ENCODE measurements at regions not wholly inside any gene's neighbourhood (a gene's known extent, or its start where the extent isn't known, plus 50 kb on each side); places are given as distances from the start of the nearest gene placed in this dataset.
"Not testable (repeated sequence)": the region's sequence is repeated elsewhere in the genome, so short reads cannot be mapped to it uniquely, and the experiment has no call there.

GRCh38 chr2:216774620-216775019 is 79.3 kb upstream of the IGFBP5 start:
- DNase-seq = no peak

- no peak for DNase-seq
Observed at GRCh38 chr2:216774180-216774579, 78.8 kb upstream of the IGFBP5 start.

- no peak for DNase-seq
Observed at GRCh38 chr2:216773072-216773471, 77.7 kb upstream of the IGFBP5 start.

- no peak for DNase-seq
Observed at GRCh38 chr2:216770717-216771116, 75.4 kb upstream of the IGFBP5 start.

- DNase-seq = no peak
Observed at GRCh38 chr2:216770050-216770449, 74.7 kb upstream of the IGFBP5 start.

GRCh38 chr2:216769626-216770025 is 74.3 kb upstream of the IGFBP5 start:
- no peak for DNase-seq

GRCh38 chr2:216768908-216769411 is 73.6 kb upstream of the IGFBP5 start:
- DNase-seq = no peak

- peak; percentile 80 for DNase-seq
Observed at GRCh38 chr2:216765761-216766262, 70.5 kb upstream of the IGFBP5 start.

GRCh38 chr2:216763396-216763795 is 68.0 kb upstream of the IGFBP5 start:
- DNase-seq = no peak

GRCh38 chr2:216761809-216762208 is 66.5 kb upstream of the IGFBP5 start:
- no peak for DNase-seq

GRCh38 chr2:216761133-216761532 is 65.8 kb upstream of the IGFBP5 start:
- no peak for DNase-seq

GRCh38 chr2:216758256-216759155 is 63.2 kb upstream of the IGFBP5 start:
- DNase-seq = no peak

- DNase-seq = no peak
Observed at GRCh38 chr2:216757532-216757931, 62.2 kb upstream of the IGFBP5 start.

GRCh38 chr2:216756435-216756834 is 61.1 kb upstream of the IGFBP5 start:
- no peak for DNase-seq

GRCh38 chr2:216754812-216755211 is 59.5 kb upstream of the IGFBP5 start:
- no peak for DNase-seq

GRCh38 chr2:216754336-216754735 is 59.0 kb upstream of the IGFBP5 start:
- no peak for DNase-seq

GRCh38 chr2:216752855-216753505 is 57.6 kb upstream of the IGFBP5 start:
- no peak for DNase-seq

GRCh38 chr2:216750750-216751149 is 55.4 kb upstream of the IGFBP5 start:
- DNase-seq = not testable (repeated sequence)

- DNase-seq = not testable (repeated sequence)
Observed at GRCh38 chr2:216746268-216746667, 50.9 kb upstream of the IGFBP5 start.

- no peak for DNase-seq
Observed at GRCh38 chr2:216745453-216745852, 50.1 kb upstream of the IGFBP5 start.

Measured in NCI-H1417 treated with DMSO at 0.1 percent for 48 hours (cell line).